ENCODE measurements at regions not wholly inside any gene's neighbourhood (a gene's known extent, or its start where the extent isn't known, plus 50 kb on each side); places are given as distances from the start of the nearest gene placed in this dataset.

DNA sequence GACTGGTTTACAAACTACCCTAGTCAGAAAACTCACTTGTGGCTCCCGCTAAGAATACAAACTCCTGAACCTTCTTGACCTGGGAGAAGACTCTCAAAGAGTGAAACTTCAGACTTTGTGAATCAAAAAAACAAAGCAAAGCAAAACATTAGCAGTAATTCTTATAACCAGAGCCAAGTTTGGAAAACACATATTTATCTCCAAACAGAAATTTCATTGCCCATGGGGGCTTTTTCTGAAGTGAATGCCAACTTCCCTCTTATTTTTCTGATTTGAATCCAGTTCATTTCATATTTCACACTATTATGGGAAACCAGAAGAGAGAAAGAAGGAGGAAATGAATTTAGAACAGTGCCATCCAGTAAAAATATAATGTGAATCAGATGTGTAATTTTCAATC, 55.7 kb upstream of the ZNF385D start:
- no peak for TF ChIP-seq POLR2A (IDR thresholded peaks at IDR 0.05)
- TF ChIP-seq, protein P1, sequence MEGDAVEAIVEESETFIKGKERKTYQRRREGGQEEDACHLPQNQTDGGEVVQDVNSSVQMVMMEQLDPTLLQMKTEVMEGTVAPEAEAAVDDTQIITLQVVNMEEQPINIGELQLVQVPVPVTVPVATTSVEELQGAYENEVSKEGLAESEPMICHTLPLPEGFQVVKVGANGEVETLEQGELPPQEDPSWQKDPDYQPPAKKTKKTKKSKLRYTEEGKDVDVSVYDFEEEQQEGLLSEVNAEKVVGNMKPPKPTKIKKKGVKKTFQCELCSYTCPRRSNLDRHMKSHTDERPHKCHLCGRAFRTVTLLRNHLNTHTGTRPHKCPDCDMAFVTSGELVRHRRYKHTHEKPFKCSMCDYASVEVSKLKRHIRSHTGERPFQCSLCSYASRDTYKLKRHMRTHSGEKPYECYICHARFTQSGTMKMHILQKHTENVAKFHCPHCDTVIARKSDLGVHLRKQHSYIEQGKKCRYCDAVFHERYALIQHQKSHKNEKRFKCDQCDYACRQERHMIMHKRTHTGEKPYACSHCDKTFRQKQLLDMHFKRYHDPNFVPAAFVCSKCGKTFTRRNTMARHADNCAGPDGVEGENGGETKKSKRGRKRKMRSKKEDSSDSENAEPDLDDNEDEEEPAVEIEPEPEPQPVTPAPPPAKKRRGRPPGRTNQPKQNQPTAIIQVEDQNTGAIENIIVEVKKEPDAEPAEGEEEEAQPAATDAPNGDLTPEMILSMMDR (IDR thresholded peaks at IDR 0.05), result no peak

Measured in stomach (tissue), 4 donors.